NCI-H2227 (cell line): ENCODE measurements at regions not wholly inside any gene's neighbourhood (a gene's known extent, or its start where the extent isn't known, plus 50 kb on each side); places are given as distances from the start of the nearest gene placed in this dataset.
"Not testable (repeated sequence)": the region's sequence is repeated elsewhere in the genome, so short reads cannot be mapped to it uniquely, and the experiment has no call there.

Source experiments
- DNase-seq: peaks from one replicate; lab custom pipeline; 2025; ENCODE audit not compliant: unreplicated experiment; lab: John Stamatoyannopoulos, UW

DNA sequence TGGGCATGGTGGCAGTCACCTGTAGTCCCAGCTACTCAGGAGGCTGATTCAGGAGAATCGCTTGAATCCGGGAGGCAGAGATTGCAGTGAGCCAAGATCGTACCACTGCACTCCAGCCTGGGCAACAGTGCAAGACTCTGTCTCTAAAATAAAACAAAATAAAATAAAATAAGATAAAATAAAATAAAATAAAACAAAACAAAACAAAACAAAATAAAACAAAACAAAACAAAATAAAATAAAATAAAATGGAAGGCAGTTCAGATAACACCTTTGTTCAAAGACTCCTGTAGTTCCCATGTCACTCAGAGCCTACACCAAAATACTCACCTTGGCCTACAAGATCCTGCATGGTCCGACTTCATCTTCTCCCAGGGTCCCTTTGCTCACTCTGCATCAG is 61.3 kb downstream of the SYF2 start:
- not testable (repeated sequence) for DNase-seq

DNA sequence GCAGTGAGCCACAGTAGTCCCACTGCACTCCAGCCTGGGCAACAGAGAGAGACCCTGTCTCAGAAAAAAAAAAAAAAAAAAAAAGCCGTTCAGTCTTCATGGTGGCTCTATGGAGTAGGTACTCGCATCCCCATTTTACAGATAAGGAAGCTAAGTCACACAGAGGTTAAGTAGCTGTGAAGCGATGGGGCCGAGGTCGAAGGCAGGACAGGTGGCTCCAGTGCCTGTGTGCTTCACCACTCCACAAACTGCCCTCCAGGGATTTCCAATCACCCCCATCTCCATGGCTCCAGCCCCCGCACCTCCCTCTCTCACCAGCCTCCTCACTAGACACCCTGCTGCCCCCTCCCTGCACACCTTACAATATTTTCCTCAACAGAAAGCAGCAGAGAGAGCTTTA is 61.9 kb downstream of the SYF2 start:
- DNase-seq: no peak

DNA sequence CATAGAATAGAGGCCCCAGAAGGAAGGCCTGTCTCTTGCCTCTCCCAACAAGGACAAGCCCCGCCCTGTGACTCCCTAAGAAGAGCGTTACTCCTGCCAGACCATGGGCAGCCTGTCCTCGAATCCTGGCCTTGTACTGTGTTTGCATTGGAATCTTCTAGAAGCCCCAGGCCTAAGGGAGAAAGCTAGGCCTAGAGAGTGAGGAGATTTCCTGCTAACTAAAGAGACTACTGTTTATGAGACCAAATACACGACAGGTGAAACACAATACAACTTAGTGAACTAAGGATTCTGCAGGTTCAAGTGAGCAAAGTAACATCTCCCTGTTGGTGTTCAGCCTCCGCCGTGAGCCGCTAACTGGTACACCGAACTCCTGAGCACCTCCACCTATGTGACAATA is 62.7 kb downstream of the SYF2 start:
- no peak for DNase-seq

DNA sequence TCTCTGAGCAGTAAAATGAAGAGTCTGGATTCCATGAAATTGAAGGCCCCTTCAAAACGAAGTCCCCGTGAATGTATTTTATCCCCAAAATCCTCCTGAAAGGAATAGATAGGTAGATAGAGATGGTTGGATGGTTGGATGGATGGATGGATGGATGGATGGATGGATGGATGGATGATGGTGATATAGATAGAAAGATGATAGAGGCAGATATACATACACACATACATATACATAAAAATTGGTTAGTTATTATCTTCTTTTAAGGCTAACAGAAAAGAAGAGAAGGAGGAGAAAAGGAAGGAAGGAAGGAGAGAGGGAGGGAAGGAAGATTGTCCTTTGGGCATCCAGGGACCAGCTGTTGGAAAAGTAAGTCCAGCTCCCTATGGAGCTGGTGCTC is 63.1 kb downstream of the SYF2 start:
- no peak for DNase-seq

DNA sequence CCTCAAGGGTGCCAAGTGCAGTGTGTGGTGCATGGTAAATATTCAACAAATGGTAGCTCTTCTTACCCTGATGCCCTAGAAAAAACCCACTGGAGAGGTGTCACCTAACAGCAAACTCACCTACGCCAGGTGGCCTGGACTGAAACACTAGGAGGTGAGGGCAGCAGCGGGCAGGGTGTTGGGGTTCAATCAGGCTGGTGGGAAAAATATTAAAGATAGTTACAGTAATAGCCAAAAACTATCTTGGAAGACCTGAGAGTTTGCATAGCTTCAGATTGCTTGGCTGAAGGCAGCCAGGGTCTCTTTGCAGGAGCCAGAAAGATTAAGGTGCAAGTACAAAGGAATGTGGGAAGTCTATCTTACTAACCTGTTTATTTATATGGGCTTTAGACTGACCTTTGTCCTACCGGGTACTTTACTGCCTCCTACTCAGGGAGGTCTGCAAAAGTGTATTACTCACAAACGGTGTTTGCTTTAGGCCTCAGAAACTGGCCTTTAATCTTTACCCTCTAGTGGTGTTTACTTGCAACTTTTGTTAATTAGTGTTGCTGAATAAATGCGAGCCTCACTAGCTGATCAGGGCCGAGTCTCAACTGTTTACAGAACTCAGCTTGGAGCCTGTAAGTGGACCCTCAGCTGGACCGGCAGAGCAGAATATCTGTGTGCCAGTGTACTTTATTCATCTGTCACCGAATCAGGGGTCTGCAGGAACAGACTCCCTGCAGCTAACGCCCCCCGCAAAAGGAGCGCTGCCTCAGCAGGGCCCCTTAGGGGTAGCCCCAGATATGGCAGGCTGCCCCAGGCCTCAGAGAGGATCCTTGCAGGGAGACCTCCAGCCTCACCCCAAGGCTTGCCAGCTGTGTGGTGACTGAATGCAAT is 63.9 kb downstream of the SYF2 start:
- no peak for DNase-seq

DNA sequence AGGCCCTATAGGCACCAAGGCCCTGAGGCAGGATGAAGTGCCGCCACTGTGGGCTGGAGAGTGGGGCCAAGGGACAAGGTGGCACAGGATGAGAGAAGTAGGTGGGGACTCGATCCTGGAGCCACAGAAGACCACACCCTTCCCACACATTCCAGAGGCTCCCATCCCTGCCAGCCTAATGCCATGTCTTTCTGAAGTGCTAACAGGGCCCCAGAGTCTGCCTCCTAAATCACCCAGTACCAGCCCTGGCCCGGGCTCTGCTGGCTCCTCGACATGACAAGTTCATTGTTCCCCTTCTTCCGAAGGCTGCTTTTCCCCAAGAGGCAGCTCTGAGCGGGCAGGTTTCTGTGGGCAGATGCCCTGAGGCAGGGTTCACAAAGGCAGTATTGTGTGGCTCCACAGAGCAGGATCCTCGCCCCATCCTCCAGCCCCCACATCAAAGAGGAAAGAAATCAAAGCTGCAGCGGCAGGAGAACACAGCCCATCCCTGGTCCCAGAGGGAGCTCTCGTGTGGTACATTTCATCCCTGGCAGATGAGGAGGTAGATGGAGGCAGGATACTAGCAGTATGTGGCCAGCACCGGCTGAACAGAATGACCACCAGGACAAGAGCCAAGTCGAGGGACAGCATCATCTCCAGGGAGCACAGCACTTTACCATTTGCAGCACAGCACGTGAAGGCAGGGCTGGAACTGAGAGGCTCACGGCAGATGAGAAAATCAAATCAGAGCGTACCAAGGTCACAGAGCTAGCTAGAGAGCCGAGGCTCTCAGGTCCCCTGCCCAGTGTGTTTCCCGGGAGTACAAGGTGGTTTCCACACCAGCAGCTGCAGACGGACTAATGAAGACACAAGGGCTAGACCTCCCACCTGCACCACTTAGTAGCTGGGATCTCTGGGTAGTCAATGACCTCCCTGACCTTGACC is 64.8 kb downstream of the SYF2 start:
- no peak for DNase-seq

DNA sequence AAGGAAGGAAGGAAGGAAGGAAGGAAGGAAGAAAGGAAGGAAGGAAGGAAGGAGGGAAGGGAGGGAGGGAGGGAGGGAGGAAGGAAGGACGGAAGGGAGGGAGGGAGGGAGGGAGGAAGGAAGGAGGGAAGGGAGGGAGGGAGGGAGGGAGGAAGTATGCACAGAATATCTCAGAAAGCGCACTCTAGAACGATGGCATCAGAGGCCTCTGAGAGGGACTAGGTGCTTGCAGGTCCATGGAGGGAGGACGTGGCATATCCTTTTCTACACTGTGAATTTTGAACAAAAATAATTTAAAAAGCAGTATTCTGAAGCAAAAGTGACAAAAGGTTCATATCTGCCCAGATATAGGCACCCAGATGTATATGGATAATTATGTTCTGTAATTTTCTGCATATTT is 65.5 kb downstream of the SYF2 start:
- no peak for DNase-seq

DNA sequence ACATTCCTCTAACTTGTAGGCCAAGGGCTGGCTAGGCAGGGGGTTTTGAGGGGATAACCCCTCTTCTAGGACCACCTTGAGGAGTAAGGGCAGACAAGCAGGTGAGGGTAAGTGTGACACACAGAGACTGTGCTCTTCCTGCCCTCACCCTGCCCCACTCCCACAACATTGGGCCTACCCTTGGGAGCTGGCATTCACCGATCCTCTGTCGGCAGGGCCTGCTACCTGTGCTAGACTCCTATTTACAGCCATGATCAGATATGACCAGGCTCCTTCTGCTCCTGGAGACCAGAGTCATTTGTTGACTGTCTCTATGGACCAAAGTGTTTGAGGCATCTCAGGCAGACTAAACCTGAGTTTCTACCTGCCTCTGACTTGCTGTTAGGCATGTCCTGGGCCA is 68.3 kb downstream of the SYF2 start:
- DNase-seq: no peak

DNA sequence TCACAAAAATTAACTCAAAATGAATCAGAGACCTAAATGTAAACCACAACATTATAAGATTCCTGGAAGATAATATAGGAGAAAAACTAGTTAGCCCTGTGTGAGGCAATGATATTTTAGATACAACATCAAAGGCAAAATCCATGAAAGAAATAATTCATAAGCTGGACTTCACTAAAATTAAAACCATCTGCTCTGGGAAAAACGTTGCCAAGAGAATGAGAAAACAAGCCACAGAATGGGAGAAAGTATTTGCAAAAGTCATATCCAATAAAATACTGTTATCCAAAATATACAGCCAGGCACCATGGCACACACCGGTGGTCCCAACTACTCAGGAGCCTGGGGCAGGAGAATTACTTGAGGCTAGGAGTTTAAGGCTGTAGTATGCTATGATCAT is 70.3 kb downstream of the SYF2 start:
- no peak for DNase-seq

DNA sequence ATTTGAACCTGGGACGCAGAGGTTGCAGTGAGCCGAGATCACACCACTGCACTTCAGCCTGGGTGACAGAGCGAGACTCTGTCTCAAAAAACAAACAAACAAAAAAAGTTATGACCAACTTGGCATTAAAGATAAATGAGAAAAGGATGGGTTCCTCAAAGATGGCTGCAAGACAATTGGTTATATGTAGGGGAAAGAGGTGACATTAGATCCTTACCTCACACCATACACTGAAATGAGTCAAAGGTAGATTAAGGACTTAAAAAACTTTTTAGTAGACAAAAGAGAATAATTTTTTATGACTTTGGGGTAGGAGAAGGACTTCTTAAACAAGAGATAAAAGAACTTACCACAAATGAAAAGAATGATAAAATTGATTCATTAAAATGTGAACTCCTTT is 74.5 kb downstream of the SYF2 start:
- no peak for DNase-seq

DNA sequence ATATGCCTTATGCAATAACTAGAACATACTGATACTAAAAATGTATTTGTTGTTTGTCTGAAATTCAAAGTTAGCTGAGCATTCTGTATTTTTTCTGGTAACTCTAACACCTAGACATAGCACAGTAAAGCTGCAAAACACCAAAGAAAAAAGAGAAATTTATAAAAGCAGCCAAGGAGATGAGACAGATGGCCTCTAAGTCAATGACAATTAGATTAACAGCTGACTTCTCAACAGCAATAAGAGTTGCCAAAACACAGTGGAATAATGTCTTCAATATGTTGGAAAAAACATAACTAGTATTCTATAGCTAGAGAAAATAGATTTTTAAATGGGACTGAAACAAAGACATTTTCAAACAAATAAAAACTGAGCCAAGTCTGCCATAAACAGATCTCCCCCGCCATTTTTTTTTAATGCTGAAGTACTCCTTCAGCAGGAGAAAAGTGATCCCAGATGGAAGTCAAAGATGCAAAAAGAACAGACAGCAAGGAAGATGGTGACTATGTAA is 81.3 kb downstream of the SYF2 start:
- no peak for DNase-seq

DNA sequence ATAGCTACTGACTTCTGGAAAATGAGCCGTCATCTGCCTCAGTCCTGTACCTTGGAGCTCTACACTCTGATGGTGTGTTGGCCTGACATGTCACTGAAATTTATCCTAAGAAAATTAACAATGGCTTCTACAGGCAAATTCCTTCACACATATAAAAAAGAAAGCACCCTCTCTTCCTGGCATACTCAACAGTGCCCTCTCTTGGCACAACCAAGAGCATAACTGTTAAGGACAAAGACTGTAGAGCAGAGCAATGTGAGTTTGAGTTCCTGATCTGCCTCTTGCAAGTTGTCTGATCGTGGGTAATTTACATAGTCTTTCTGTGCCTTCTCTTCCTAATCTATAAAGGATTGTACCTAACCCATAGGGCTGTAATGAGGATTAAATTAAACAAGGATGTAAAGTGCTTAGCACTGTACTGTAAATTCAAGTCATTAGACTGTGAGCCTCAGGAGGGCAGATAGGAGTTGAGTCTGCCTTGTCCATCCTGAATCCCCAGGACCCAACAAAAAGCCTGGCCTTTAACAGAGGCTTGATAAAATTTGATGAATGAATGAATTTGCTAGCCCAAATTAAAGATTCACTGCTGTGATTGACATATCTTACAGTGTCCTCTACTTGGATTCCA is 83.5 kb downstream of the SYF2 start:
- DNase-seq: no peak

DNA sequence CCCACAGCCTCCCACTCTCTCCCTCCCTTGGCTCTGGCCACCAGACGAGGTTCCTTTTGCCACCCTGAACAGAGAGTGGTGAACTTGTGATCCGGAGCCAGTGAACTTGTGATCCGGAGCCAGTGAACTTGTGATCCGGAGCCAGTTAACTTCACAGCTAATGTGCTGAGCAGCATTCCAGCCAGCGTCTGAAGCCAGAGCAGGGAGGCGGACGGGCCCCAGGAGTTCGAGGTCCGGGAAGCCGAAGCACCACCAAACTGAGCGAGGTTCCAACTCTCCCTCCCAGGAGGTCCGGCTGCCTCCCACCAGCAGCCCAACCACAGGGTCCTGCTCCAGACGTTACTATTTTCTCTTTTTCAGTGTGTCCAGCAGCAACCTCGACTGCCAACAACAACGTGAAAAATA is 85.8 kb downstream of the SYF2 start:
- DNase-seq: no peak

DNA sequence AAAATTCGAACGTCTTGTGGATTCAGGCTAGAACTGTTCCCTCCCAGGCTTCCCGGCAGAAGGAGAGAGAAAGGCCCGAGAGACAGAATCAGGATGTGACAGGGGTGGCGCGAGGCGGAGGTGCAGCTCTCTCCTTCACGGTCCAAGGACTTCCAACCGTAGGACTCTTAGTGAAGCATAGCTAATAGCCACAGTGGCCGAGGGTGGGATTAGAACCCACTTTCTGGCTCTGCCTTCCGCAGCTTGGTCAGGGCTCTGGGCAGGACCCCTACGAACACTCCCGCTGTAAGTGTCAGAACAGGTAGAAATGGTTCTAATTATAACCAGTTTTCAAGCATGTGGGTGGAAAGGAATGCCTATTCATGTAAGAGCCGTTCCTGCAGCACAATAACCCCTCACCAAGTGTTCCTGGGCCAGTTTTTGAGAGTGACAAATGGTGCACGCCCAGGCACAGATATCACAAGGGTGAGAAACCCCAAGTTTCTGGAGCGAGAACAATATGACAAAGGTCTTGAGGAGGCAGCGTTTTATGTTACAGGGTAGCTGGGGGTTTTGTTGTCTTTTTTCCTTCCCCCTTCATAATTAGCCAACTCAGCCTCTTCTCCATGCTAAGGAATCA is 86.4 kb downstream of the SYF2 start:
- DNase-seq: no peak

DNA sequence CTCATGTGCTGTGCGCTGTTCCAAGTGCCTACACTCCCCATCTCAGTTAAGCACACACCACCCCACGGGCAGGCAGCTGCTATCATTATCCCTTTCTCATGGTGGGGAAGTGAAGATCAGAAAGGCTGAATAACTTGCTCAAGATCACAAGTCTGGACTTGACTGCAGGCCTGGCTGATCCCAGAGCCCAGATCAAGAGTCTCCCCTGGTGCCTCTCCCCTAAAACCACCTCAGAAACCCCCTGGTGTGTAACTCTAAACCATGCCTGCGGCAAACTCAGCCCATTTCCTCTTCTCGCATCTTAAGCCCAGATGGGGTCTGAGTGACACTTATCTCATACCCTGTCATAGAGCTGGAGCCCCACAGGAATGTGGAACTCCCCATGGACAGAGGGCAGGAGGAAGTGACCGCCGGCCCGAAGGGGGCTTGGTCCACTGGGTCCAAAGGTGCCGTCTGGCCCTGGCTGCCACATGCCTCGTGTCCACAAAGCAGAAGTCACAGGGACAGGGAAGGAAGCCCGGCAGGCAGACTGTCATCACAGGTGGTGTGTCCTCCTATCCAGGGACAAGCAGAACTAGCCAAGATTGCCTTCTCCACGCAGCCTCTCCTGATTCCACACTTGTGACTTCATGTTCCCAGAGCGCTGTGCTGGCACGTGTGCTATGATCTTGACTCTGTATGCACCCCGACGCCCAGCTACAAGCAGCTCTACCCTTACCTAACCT is 92.1 kb downstream of the SYF2 start:
- DNase-seq: no peak

DNA sequence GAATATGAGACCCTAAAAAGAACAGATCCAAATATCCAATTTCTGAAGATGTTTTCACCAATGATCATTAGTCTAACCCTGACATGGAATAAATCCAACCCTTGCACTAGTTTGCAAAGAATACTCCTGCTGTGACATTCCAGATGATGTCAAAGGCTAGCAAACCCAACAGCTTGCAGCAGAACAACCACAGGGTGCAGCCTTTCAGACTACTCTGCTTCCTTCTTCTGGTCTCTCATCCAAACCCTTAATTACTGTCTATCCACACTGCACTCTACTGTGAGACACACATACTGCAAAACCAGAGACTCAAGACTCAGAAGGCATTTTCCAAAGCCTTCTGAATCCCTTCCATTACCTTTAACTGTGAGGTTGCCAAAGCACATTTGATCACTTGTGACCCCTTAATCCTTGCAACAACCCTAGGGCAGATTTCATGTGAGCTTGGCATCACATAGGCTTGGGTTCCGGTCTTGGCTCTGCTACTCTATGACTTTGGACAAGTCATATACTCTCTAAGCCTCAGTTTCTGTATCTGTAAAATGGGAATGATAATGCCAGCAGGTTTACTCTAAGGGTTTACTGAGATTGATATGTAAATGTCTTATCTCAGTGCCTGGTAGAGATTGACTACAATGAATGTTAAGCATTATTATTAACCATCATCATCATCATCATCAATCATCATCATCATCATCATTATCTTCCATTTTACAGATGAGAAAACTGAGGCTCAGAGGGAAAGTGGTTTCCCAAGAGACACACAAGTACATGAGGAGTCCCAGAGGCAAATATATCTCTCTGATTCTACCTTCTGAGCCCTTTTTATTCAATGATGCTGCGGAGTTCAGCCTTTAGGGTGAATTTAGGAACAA is 94.5 kb downstream of the SYF2 start:
- DNase-seq: no peak

DNA sequence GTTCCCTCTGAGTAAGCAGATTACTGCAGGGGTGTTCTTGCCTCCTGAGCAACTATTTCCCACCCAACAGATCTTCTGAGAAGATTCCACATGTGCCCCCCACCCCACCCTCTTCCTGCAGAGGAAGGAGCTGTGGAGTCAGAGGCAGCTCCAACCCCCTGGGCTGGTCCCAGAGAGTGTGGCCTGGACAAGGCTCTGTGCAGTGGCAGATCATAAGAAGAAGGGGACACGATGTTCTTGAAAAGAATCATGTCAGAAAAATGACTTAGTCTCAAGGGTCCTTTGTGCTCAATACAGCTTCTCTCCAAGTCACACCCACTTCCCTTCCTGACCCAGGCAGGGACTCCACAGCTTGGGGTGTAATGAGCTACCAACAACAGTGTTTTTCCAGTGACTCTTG is 95.2 kb downstream of the SYF2 start:
- no peak for DNase-seq

DNA sequence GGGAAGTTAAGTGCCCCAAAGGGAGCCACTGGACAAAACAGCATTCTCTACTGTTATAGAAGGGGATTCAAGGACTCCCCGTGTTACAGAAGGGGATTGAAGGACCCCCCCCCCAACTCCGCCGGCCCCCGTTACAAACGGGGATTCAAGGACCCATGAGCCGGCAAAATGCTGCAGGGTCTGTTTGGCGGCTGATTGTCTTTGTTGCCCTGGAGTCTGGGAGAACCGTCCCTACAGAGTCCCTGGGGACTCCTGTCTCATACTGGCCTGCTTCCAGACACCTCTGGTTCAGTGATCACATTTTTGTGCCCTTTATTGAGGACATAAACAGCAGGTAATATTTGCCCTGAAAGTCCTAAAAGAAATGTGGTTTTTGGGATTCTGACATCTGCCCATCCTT is 96.4 kb downstream of the SYF2 start:
- no peak for DNase-seq

DNA sequence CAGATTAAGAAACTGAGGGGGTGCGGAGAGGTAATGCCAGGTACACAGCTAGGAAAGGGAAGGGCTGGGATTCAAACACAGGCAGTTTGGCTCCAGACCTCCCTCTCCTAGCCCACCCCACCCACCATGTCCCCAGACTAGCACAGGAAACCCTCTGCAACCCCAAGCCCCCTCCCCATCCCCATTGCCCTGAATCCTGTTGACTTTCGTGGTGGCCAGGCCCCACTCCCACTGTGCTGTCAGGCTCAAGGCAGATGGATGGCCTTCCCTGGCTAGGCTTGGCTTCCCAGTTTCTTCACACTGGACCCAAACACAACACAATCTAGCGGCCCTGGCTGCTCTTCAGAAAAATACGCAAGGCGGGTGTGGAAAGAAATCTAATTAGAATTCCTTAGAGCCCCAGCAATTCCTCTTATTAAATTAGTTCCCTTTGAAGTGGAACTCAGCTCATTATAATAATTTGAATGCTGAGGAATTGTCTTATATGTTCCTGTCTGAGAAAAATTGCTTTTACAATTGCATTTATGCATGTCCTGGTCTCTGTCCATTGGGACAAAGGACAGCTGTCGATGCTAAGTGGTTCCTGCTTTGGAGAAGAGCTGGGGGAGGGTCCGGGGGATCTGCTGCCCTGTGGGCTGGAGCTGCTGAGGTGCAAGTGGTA is 97.4 kb downstream of the SYF2 start:
- DNase-seq: no peak
